ENCODE measurements at regions not wholly inside any gene's neighbourhood (a gene's known extent, or its start where the extent isn't known, plus 50 kb on each side); places are given as distances from the start of the nearest gene placed in this dataset.
"Not testable (repeated sequence)": the region's sequence is repeated elsewhere in the genome, so short reads cannot be mapped to it uniquely, and the experiment has no call there.

- H4K20me1 ChIP-seq (ENCODE audit: control insufficient read depth, extremely low read depth, insufficient read depth, low read length): no peaks in the 10 kb centered on the region
- TF ChIP-seq EZH2 (IDR thresholded peaks at IDR 0.05; ENCODE audit: low read length, missing control alignments): no peak
- TF ChIP-seq, protein P1, sequence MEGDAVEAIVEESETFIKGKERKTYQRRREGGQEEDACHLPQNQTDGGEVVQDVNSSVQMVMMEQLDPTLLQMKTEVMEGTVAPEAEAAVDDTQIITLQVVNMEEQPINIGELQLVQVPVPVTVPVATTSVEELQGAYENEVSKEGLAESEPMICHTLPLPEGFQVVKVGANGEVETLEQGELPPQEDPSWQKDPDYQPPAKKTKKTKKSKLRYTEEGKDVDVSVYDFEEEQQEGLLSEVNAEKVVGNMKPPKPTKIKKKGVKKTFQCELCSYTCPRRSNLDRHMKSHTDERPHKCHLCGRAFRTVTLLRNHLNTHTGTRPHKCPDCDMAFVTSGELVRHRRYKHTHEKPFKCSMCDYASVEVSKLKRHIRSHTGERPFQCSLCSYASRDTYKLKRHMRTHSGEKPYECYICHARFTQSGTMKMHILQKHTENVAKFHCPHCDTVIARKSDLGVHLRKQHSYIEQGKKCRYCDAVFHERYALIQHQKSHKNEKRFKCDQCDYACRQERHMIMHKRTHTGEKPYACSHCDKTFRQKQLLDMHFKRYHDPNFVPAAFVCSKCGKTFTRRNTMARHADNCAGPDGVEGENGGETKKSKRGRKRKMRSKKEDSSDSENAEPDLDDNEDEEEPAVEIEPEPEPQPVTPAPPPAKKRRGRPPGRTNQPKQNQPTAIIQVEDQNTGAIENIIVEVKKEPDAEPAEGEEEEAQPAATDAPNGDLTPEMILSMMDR (conservative IDR thresholded peaks at IDR 0.05 in 1 of 2, IDR thresholded peaks at IDR 0.05 in 1 of 2; ENCODE audit: low read depth in 1 of 2, low read length in 2 of 2): no peak
- no peak overlapping the region for H2AFZ ChIP-seq (ENCODE audit: low read length)
- H3K4me1 ChIP-seq (ENCODE audit: control insufficient read depth, extremely low read depth, insufficient read depth, low read length): no peaks in the 10 kb centered on the region
- H3K4me2 ChIP-seq (ENCODE audit: extremely low read depth, insufficient read depth, low read length): no peak overlapping the region
- H3K79me2 ChIP-seq (ENCODE audit: control insufficient read depth, insufficient read depth, low read length): no peaks in the 10 kb centered on the region
- no peaks in the 10 kb centered on the region for H3K27me3 ChIP-seq (ENCODE audit: control insufficient read depth, insufficient read depth, low read length)
- DNase-seq (ENCODE audit: low read depth in 2 of 2): no peak
- H3K9me3 ChIP-seq (ENCODE audit: control insufficient read depth, insufficient read depth, low read depth, low read length): no peaks in the 10 kb centered on the region
- H3K27ac ChIP-seq (ENCODE audit: insufficient read depth, low read length): no peak overlapping the region
- no peak overlapping the region for H3K9ac ChIP-seq (ENCODE audit: insufficient read depth, low read length)
- no peaks in the 10 kb centered on the region for H3K36me3 ChIP-seq (ENCODE audit: control insufficient read depth, insufficient read depth, low read length)
- H3K4me3 ChIP-seq (replicated peaks in 1 of 4; ENCODE audit: control extremely low read depth in 1 of 4, insufficient read depth in 1 of 4, low read depth in 3 of 4, low read length in 4 of 4): no peak overlapping the region
Measured at GRCh38 chr5:87777877-87778276, 365.1 kb upstream of the CCNH start.

- no peaks in the 10 kb centered on the region for H3K27me3 ChIP-seq (ENCODE audit: control insufficient read depth, insufficient read depth, low read length)
- no peaks in the 10 kb centered on the region for H3K4me1 ChIP-seq (ENCODE audit: control insufficient read depth, extremely low read depth, insufficient read depth, low read length)
- TF ChIP-seq, protein P1 (conservative IDR thresholded peaks at IDR 0.05 in 1 of 2, IDR thresholded peaks at IDR 0.05 in 1 of 2; ENCODE audit: low read depth in 1 of 2, low read length in 2 of 2): no peak
- no peak for TF ChIP-seq EZH2 (IDR thresholded peaks at IDR 0.05; ENCODE audit: low read length, missing control alignments)
- no peaks in the 10 kb centered on the region for H3K79me2 ChIP-seq (ENCODE audit: control insufficient read depth, insufficient read depth, low read length)
- H2AFZ ChIP-seq (ENCODE audit: low read length): no peak overlapping the region
- H3K36me3 ChIP-seq (ENCODE audit: control insufficient read depth, insufficient read depth, low read length): no peaks in the 10 kb centered on the region
- no peaks in the 10 kb centered on the region for H4K20me1 ChIP-seq (ENCODE audit: control insufficient read depth, extremely low read depth, insufficient read depth, low read length)
- no peak overlapping the region for H3K4me3 ChIP-seq (replicated peaks in 1 of 4; ENCODE audit: control extremely low read depth in 1 of 4, insufficient read depth in 1 of 4, low read depth in 3 of 4, low read length in 4 of 4)
- H3K27ac ChIP-seq (ENCODE audit: insufficient read depth, low read length): no peak overlapping the region
- no peak overlapping the region for H3K4me2 ChIP-seq (ENCODE audit: extremely low read depth, insufficient read depth, low read length)
- no peak overlapping the region for H3K9ac ChIP-seq (ENCODE audit: insufficient read depth, low read length)
- H3K9me3 ChIP-seq (ENCODE audit: control insufficient read depth, insufficient read depth, low read depth, low read length): no peaks in the 10 kb centered on the region
- peak in 1 of 2 donors; percentile 25 for DNase-seq (ENCODE audit: low read depth in 2 of 2)
Measured at GRCh38 chr5:87776785-87777184, 364.1 kb upstream of the CCNH start.

DNA sequence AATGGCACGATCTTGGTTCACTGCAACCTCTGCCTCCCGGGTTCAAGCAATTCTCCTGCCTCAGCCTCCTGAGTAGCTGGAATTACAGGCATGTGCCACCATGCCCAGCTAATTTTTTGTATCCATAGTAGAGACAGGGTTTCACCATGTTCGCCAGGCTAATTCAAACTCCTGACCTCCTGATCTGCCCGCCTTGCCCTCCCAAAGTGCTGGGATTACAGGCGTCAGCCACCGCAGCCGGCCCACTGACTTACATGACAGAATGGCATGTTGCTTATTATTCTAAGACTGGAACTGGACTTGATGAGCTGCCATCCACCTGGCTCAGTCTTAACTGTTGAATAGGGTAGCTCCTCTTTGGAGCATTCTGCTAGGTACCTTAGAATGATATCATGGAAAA lies 363.6 kb upstream of the CCNH start:
- H2AFZ ChIP-seq (ENCODE audit: low read length); DNase-seq (ENCODE audit: low read depth in 2 of 2); H3K27ac ChIP-seq (ENCODE audit: insufficient read depth, low read length); H3K4me1 ChIP-seq (ENCODE audit: control insufficient read depth, extremely low read depth, insufficient read depth, low read length); H3K4me3 ChIP-seq (replicated peaks in 1 of 4; ENCODE audit: control extremely low read depth in 1 of 4, insufficient read depth in 1 of 4, low read depth in 3 of 4, low read length in 4 of 4); H3K79me2 ChIP-seq (ENCODE audit: control insufficient read depth, insufficient read depth, low read length); H3K36me3 ChIP-seq (ENCODE audit: control insufficient read depth, insufficient read depth, low read length); H3K9me3 ChIP-seq (ENCODE audit: control insufficient read depth, insufficient read depth, low read depth, low read length); H3K27me3 ChIP-seq (ENCODE audit: control insufficient read depth, insufficient read depth, low read length); H4K20me1 ChIP-seq (ENCODE audit: control insufficient read depth, extremely low read depth, insufficient read depth, low read length); H3K4me2 ChIP-seq (ENCODE audit: extremely low read depth, insufficient read depth, low read length); H3K9ac ChIP-seq (ENCODE audit: insufficient read depth, low read length): not testable (repeated sequence)
